ACC112 (cell line): ENCODE measurements at regions not wholly inside any gene's neighbourhood (a gene's known extent, or its start where the extent isn't known, plus 50 kb on each side); places are given as distances from the start of the nearest gene placed in this dataset.
"Not testable (repeated sequence)": the region's sequence is repeated elsewhere in the genome, so short reads cannot be mapped to it uniquely, and the experiment has no call there.

ENCODE experiments used
- H2AFZ ChIP-seq: fragments of 200-600 bp; sonication (generic); one replicate; pipeline ENCODE4 v1.6.0; 2017; ENCODE audit warnings: antibody characterized with exemption, low read length; ENCODE audit not compliant: unreplicated experiment
- H3K27ac ChIP-seq: fragments of 200-600 bp; sonication (generic); 2 replicates; pipeline ENCODE4 v1.5.1; 2014; ENCODE audit warnings: low read depth, mild to moderate bottlenecking, antibody characterized with exemption, low read length, moderate library complexity
- H3K27me3 ChIP-seq: fragments of 200-600 bp; sonication (generic); 2 replicates; pipeline ENCODE4 v1.6.1; 2014; ENCODE audit warnings: mild to moderate bottlenecking, antibody characterized with exemption, low read length, moderate library complexity, mixed read lengths; ENCODE audit not compliant: insufficient read depth
- H3K36me3 ChIP-seq: fragments of 200-600 bp; sonication (generic); 2 replicates; pipeline ENCODE4 v1.6.1; 2016; ENCODE audit warnings: mild to moderate bottlenecking, antibody characterized with exemption, low read length, moderate library complexity, mixed read lengths; ENCODE audit not compliant: insufficient read depth
- H3K4me1 ChIP-seq: fragments of 200-600 bp; sonication (generic); one replicate; pipeline ENCODE4 v1.6.1; 2016; ENCODE audit warnings: low read length, mixed read lengths; ENCODE audit not compliant: insufficient read depth, unreplicated experiment, control insufficient read depth
- H3K4me3 ChIP-seq: fragments of 200-600 bp; sonication (generic); 2 replicates; pipeline ENCODE4 v1.5.1; 2014; ENCODE audit warnings: mild to moderate bottlenecking, low read depth, low read length
- H3K79me2 ChIP-seq: fragments of 200-600 bp; sonication (generic); one replicate; pipeline ENCODE4 v1.6.0; 2016; ENCODE audit warnings: low read length; ENCODE audit not compliant: control insufficient read depth, unreplicated experiment, insufficient read depth

- not testable (repeated sequence) for H3K27me3 ChIP-seq, H3K36me3 ChIP-seq, H3K27ac ChIP-seq, H3K4me1 ChIP-seq, H2AFZ ChIP-seq, H3K79me2 ChIP-seq, H3K4me3 ChIP-seq
Measured at GRCh38 chr3:26284503-26284902, 338.1 kb upstream of the LRRC3B start.

- H2AFZ ChIP-seq = no peak overlapping the region
- H3K4me3 ChIP-seq = no peak overlapping the region
- H3K4me1 ChIP-seq = no peaks in the 10 kb centered on the region
- no peak overlapping the region for H3K27ac ChIP-seq
- no peaks in the 10 kb centered on the region for H3K27me3 ChIP-seq
- no peaks in the 10 kb centered on the region for H3K36me3 ChIP-seq
- H3K79me2 ChIP-seq = no peaks in the 10 kb centered on the region
Measured at GRCh38 chr3:26291840-26292239, 330.7 kb upstream of the LRRC3B start.

GRCh38 chr3:26292780-26293179 is 329.8 kb upstream of the LRRC3B start:
- no peaks in the 10 kb centered on the region for H3K27me3 ChIP-seq
- H3K4me3 ChIP-seq = no peak overlapping the region
- no peaks in the 10 kb centered on the region for H3K4me1 ChIP-seq
- H3K27ac ChIP-seq = no peak overlapping the region
- no peak overlapping the region for H2AFZ ChIP-seq
- H3K36me3 ChIP-seq = no peaks in the 10 kb centered on the region
- no peaks in the 10 kb centered on the region for H3K79me2 ChIP-seq

GRCh38 chr3:26293329-26293844 is 329.2 kb upstream of the LRRC3B start:
- H3K4me3 ChIP-seq = no peak overlapping the region
- H3K27ac ChIP-seq = no peak overlapping the region
- H3K79me2 ChIP-seq = no peaks in the 10 kb centered on the region
- no peak overlapping the region for H2AFZ ChIP-seq
- H3K27me3 ChIP-seq = no peaks in the 10 kb centered on the region
- H3K4me1 ChIP-seq = no peaks in the 10 kb centered on the region
- H3K36me3 ChIP-seq = no peaks in the 10 kb centered on the region

- no peak overlapping the region for H3K27ac ChIP-seq
- H2AFZ ChIP-seq = no peak overlapping the region
- H3K79me2 ChIP-seq = no peaks in the 10 kb centered on the region
- no peak overlapping the region for H3K4me3 ChIP-seq
- H3K27me3 ChIP-seq = no peaks in the 10 kb centered on the region
- H3K4me1 ChIP-seq = no peaks in the 10 kb centered on the region
- no peaks in the 10 kb centered on the region for H3K36me3 ChIP-seq
Measured at GRCh38 chr3:26307192-26307591, 315.4 kb upstream of the LRRC3B start.

- Histone ChIP-seq H3K27ac (no peak overlapping the region), H3K4me3 (no peak overlapping the region), H2AFZ (no peak overlapping the region), H3K27me3 (no peaks in the 10 kb centered on the region), H3K36me3 (no peaks in the 10 kb centered on the region), H3K79me2 (no peaks in the 10 kb centered on the region), H3K4me1 (no peaks in the 10 kb centered on the region)
Measured at GRCh38 chr3:26307787-26308186, 314.8 kb upstream of the LRRC3B start.

- no peaks in the 10 kb centered on the region for H3K4me1 ChIP-seq
- no peaks in the 10 kb centered on the region for H3K79me2 ChIP-seq
- no peaks in the 10 kb centered on the region for H3K36me3 ChIP-seq
- H3K27me3 ChIP-seq = no peaks in the 10 kb centered on the region
- no peak overlapping the region for H2AFZ ChIP-seq
- H3K4me3 ChIP-seq = no peak overlapping the region
- no peak overlapping the region for H3K27ac ChIP-seq
Measured at GRCh38 chr3:26308454-26308853, 314.1 kb upstream of the LRRC3B start.

GRCh38 chr3:26309536-26309935 is 313.0 kb upstream of the LRRC3B start:
- H3K4me1 ChIP-seq, H3K36me3 ChIP-seq, H3K27ac ChIP-seq, H3K79me2 ChIP-seq, H3K4me3 ChIP-seq, H2AFZ ChIP-seq, H3K27me3 ChIP-seq: not testable (repeated sequence)

GRCh38 chr3:26312816-26313215 is 309.8 kb upstream of the LRRC3B start:
- H3K4me3 ChIP-seq = no peak overlapping the region
- no peak overlapping the region for H3K27ac ChIP-seq
- H3K79me2 ChIP-seq = no peaks in the 10 kb centered on the region
- H3K27me3 ChIP-seq = no peaks in the 10 kb centered on the region
- H2AFZ ChIP-seq = no peak overlapping the region
- H3K36me3 ChIP-seq = no peaks in the 10 kb centered on the region
- H3K4me1 ChIP-seq = no peaks in the 10 kb centered on the region

- no peaks in the 10 kb centered on the region for H3K79me2 ChIP-seq
- no peak overlapping the region for H2AFZ ChIP-seq
- no peaks in the 10 kb centered on the region for H3K27me3 ChIP-seq
- no peaks in the 10 kb centered on the region for H3K4me1 ChIP-seq
- H3K27ac ChIP-seq = no peak overlapping the region
- no peak overlapping the region for H3K4me3 ChIP-seq
- no peaks in the 10 kb centered on the region for H3K36me3 ChIP-seq
Measured at GRCh38 chr3:26316472-26316871, 306.1 kb upstream of the LRRC3B start.

- H3K79me2 ChIP-seq, H3K27ac ChIP-seq, H3K4me1 ChIP-seq, H3K4me3 ChIP-seq, H3K36me3 ChIP-seq, H2AFZ ChIP-seq, H3K27me3 ChIP-seq: not testable (repeated sequence)
Measured at GRCh38 chr3:26323741-26324140, 298.8 kb upstream of the LRRC3B start.
